ENCODE measurements at regions not wholly inside any gene's neighbourhood (a gene's known extent, or its start where the extent isn't known, plus 50 kb on each side); places are given as distances from the start of the nearest gene placed in this dataset.
"Not testable (repeated sequence)": the region's sequence is repeated elsewhere in the genome, so short reads cannot be mapped to it uniquely, and the experiment has no call there.

- no peak for DNase-seq (ENCODE audit: low spot score)
Observed at GRCh38 chr6:121694389-121694788, 258.9 kb downstream of the GJA1 start.

- DNase-seq (ENCODE audit: low spot score): peak; percentile 14
Observed at GRCh38 chr6:121694801-121695251, 259.4 kb downstream of the GJA1 start.

- DNase-seq (ENCODE audit: low spot score): no peak
Observed at GRCh38 chr6:121695329-121695728, 259.9 kb downstream of the GJA1 start.

GRCh38 chr6:121697921-121698320 lies 262.5 kb downstream of the GJA1 start:
- DNase-seq (ENCODE audit: low spot score): no peak

GRCh38 chr6:121698617-121699016 lies 263.2 kb downstream of the GJA1 start:
- DNase-seq (ENCODE audit: low spot score): no peak

- DNase-seq (ENCODE audit: low spot score): not testable (repeated sequence)
Observed at GRCh38 chr6:121703129-121703528, 267.7 kb downstream of the GJA1 start.

- no peak for DNase-seq (ENCODE audit: low spot score)
Observed at GRCh38 chr6:121711472-121711871, 276.0 kb downstream of the GJA1 start.

- no peak for DNase-seq (ENCODE audit: low spot score)
Observed at GRCh38 chr6:121717686-121718085, 282.2 kb downstream of the GJA1 start.

- not testable (repeated sequence) for DNase-seq (ENCODE audit: low spot score)
Observed at GRCh38 chr6:121720867-121721266, 285.4 kb downstream of the GJA1 start.

GRCh38 chr6:121723623-121724022 lies 288.2 kb downstream of the GJA1 start:
- DNase-seq (ENCODE audit: low spot score): no peak

- no peak for DNase-seq (ENCODE audit: low spot score)
Observed at GRCh38 chr6:121724576-121724975, 289.1 kb downstream of the GJA1 start.

- DNase-seq (ENCODE audit: low spot score): no peak
Observed at GRCh38 chr6:121726596-121726995, 291.1 kb downstream of the GJA1 start.

- DNase-seq (ENCODE audit: low spot score): no peak
Observed at GRCh38 chr6:121730616-121731015, 295.2 kb downstream of the GJA1 start.

GRCh38 chr6:121731381-121731780 lies 295.9 kb downstream of the GJA1 start:
- DNase-seq (ENCODE audit: low spot score): no peak

GRCh38 chr6:121732641-121733040 lies 297.2 kb downstream of the GJA1 start:
- no peak for DNase-seq (ENCODE audit: low spot score)

GRCh38 chr6:121733234-121733633 lies 297.8 kb downstream of the GJA1 start:
- DNase-seq (ENCODE audit: low spot score): no peak

GRCh38 chr6:121740188-121740587 lies 304.7 kb downstream of the GJA1 start:
- not testable (repeated sequence) for DNase-seq (ENCODE audit: low spot score)

GRCh38 chr6:121743691-121744090 lies 308.2 kb downstream of the GJA1 start:
- DNase-seq (ENCODE audit: low spot score): no peak

GRCh38 chr6:121748376-121748775 lies 312.9 kb downstream of the GJA1 start:
- DNase-seq (ENCODE audit: low spot score): peak; percentile 72

GRCh38 chr6:121748850-121749249 lies 313.4 kb downstream of the GJA1 start:
- no peak for DNase-seq (ENCODE audit: low spot score)

- no peak for DNase-seq (ENCODE audit: low spot score)
Observed at GRCh38 chr6:121755485-121755884, 320.0 kb downstream of the GJA1 start.

GRCh38 chr6:121756666-121757065 lies 321.2 kb downstream of the GJA1 start:
- peak; percentile 28 for DNase-seq (ENCODE audit: low spot score)

- no peak for DNase-seq (ENCODE audit: low spot score)
Observed at GRCh38 chr6:121759370-121759769, 323.9 kb downstream of the GJA1 start.

- DNase-seq (ENCODE audit: low spot score): no peak
Observed at GRCh38 chr6:121760191-121760590, 324.7 kb downstream of the GJA1 start.

GRCh38 chr6:121760745-121761144 lies 325.3 kb downstream of the GJA1 start:
- no peak for DNase-seq (ENCODE audit: low spot score)
